WERI-Rb-1 (cell line): ENCODE measurements at regions not wholly inside any gene's neighbourhood (a gene's known extent, or its start where the extent isn't known, plus 50 kb on each side); places are given as distances from the start of the nearest gene placed in this dataset.

Source experiments
- DNase-seq: peaks from one replicate; pipeline ENCODE4 v3.0.0-alpha.2; 2020
- H3K27ac ChIP-seq: fragments of 250-450 bp; sonication (Bioruptor Pico); 2 replicates; pipeline ENCODE4 v1.5.1; 2020; ENCODE audit warnings: mild to moderate bottlenecking, moderate library complexity
- H3K27me3 ChIP-seq: fragments of 250-450 bp; sonication (Bioruptor Pico); 2 replicates; pipeline ENCODE4 v1.5.1; 2021; ENCODE audit warnings: mild to moderate bottlenecking, low read depth, moderate library complexity; ENCODE audit not compliant: insufficient read depth, severe bottlenecking
- H3K36me3 ChIP-seq: fragments of 250-450 bp; sonication (Bioruptor Pico); 2 replicates; pipeline ENCODE4 v1.5.1; 2020; ENCODE audit warnings: mild to moderate bottlenecking, moderate library complexity
- H3K4me3 ChIP-seq: 2 replicates; pipeline ENCODE4 v1.5.1; 2011; ENCODE audit warnings: low read depth, mild to moderate bottlenecking, control low read depth, low read length
- H3K9me3 ChIP-seq: fragments of 250-450 bp; sonication (Bioruptor Pico); 2 replicates; pipeline ENCODE4 v1.5.1; 2021; ENCODE audit warnings: mild to moderate bottlenecking, moderate library complexity; ENCODE audit not compliant: severe bottlenecking
- TF ChIP-seq, protein P1 (sequence below): IDR thresholded peaks from 2 replicates; pipeline ENCODE4 v1.5.1; 2011; ENCODE audit warnings: low read depth, mild to moderate bottlenecking, control low read depth, inconsistent platforms, low read length

DNA sequence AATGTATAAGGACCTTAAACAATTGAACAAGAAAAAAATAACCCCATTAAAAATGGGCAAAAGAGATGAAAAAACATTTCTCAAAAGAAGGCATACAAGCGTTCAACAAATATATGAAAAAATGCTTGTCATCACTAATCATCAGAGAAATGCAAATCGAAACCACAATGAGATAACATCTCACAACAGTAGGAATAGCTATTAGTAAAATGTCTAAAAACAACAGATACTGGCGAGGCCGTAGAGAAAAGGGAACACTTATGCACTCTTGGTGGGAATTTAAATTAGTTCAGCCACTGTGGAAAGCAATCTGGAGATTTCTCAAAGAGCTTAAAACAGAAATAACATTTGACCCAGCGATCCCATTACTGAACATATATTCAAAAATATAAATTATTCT lies 769.8 kb upstream of the MGAT4C start:
- H3K36me3 ChIP-seq: no peaks in the 10 kb centered on the region
- TF ChIP-seq, protein P1, sequence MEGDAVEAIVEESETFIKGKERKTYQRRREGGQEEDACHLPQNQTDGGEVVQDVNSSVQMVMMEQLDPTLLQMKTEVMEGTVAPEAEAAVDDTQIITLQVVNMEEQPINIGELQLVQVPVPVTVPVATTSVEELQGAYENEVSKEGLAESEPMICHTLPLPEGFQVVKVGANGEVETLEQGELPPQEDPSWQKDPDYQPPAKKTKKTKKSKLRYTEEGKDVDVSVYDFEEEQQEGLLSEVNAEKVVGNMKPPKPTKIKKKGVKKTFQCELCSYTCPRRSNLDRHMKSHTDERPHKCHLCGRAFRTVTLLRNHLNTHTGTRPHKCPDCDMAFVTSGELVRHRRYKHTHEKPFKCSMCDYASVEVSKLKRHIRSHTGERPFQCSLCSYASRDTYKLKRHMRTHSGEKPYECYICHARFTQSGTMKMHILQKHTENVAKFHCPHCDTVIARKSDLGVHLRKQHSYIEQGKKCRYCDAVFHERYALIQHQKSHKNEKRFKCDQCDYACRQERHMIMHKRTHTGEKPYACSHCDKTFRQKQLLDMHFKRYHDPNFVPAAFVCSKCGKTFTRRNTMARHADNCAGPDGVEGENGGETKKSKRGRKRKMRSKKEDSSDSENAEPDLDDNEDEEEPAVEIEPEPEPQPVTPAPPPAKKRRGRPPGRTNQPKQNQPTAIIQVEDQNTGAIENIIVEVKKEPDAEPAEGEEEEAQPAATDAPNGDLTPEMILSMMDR: no peak
- no peaks in the 10 kb centered on the region for H3K9me3 ChIP-seq
- no peak overlapping the region for H3K27ac ChIP-seq
- no peaks in the 10 kb centered on the region for H3K27me3 ChIP-seq
- DNase-seq: no peak
- no peak overlapping the region for H3K4me3 ChIP-seq

DNA sequence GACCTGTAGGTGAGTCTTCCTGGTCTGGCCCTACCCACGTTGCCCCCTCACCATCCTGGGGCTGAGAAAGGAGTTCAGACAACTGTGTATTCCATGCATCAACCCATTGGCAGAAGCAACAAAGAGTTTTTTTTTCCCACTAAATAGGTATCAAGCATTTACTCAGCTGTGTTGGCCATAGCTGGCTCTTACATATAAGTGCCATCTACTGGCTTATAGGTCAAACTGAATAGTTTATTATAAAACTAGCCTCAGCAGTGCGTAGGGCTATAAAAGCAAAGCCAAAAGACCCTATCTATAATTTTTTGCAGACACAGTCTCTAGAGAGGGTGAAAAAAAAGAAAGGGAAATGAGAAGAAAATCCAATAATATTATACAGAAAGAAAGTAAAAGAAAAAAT lies 765.2 kb upstream of the MGAT4C start:
- Histone ChIP-seq H3K4me3 (no peak overlapping the region), H3K27me3 (no peaks in the 10 kb centered on the region), H3K9me3 (no peaks in the 10 kb centered on the region), H3K36me3 (no peaks in the 10 kb centered on the region), H3K27ac (no peak overlapping the region)
- DNase-seq: no peak
- TF ChIP-seq, protein P1: no peak

DNA sequence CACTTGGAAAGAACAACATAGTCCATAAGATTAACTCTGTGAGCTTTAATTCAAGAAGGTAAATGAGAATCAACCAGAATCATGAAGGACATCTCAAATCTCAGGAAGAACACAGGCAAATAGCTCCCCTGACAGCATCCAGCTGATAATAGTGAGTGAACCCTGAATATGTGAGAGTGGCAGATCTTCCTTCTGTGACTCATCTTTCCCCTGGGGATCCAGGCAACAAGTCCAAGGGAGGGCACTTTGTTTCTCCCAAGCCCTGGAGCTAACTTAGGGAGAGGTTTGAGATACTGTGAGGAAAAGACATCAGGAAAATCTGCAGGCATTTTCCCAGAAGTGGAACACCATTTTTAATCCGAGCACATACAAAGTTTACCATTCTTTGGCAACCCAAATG lies 763.9 kb upstream of the MGAT4C start:
- Histone ChIP-seq H3K36me3 (no peaks in the 10 kb centered on the region), H3K4me3 (no peak overlapping the region), H3K9me3 (no peaks in the 10 kb centered on the region), H3K27me3 (no peaks in the 10 kb centered on the region), H3K27ac (no peak overlapping the region)
- DNase-seq: no peak
- TF ChIP-seq, protein P1: no peak

DNA sequence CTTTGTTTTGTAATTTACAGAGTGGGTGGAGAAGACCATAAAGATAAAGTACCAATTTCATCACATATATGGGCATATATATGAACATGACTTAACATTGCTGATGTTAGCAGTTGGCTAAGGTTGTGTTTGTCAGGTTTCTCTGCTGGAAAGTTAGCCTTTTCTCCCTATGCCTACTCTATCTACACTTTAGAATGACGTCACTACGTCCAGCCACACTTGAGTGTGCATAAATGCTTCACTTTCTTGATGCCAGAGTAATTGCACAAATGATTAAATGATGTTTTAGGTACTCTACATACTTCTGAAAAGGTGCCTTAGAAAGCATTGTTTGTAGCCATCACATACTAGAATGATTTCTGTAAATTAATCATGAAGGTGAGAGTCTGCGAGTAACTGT lies 759.2 kb upstream of the MGAT4C start:
- Histone ChIP-seq H3K27me3 (no peaks in the 10 kb centered on the region), H3K36me3 (no peaks in the 10 kb centered on the region), H3K9me3 (no peaks in the 10 kb centered on the region), H3K27ac (no peak overlapping the region), H3K4me3 (no peak overlapping the region)
- TF ChIP-seq, protein P1: no peak
- no peak for DNase-seq

DNA sequence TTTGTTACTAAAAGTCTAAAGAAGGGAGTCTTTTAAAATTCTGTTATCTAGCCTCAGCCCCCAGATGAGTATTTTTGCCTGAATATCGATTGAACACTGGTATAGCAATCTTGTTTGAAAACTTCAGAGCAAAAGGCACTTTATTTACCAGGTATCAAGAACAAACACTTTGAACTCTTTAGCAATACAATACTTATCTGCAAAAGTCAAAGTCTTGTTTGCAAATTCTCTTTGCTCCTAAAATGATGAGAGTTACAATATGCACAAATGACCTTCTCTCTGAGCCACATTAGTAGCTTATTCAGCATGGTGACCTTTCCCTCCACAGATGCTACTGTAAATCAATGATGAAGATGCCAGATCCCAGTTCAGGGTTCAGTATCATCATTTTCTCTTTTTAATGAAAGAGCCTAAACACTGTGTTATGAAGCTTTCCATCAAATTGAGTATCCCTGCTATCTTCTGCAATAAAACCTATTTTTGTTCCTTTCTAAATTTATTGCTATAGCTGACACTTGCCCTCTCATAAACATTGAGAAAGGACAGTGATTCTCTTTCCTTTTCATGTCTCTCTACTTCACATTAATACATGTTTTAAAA lies 752.7 kb upstream of the MGAT4C start:
- TF ChIP-seq, protein P1: no peak
- Histone ChIP-seq H3K4me3 (no peak overlapping the region), H3K27me3 (no peaks in the 10 kb centered on the region), H3K9me3 (no peaks in the 10 kb centered on the region), H3K27ac (no peak overlapping the region), H3K36me3 (no peaks in the 10 kb centered on the region)
- no peak for DNase-seq

DNA sequence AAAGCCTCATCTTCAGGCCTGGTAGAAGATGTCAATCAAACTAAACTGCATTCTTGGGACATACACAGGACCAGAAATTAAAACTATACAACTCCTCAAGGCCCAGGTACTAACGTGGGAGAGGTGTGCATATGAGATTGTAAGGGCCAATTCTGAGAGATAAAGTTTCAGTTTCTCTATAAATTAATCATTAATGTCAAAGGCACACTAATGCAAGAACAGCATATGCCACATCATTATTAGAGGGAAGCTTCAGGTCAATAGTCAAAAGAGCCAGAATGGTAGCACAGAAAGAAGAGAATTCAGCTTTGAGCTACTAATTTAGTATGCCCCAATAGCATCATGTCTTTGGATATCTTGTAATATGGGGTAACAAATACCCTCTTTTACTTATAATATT lies 744.9 kb upstream of the MGAT4C start:
- H3K27ac ChIP-seq: no peak overlapping the region
- no peak for DNase-seq
- H3K27me3 ChIP-seq: no peaks in the 10 kb centered on the region
- no peak overlapping the region for H3K4me3 ChIP-seq
- H3K36me3 ChIP-seq: no peaks in the 10 kb centered on the region
- no peaks in the 10 kb centered on the region for H3K9me3 ChIP-seq
- TF ChIP-seq, protein P1: no peak
